Erythroblast (primary cell): ENCODE measurements at regions not wholly inside any gene's neighbourhood (a gene's known extent, or its start where the extent isn't known, plus 50 kb on each side); places are given as distances from the start of the nearest gene placed in this dataset.
A peak's percentile ranks its signal among the peaks of the same experiment; 100 is the strongest.
"Not testable (repeated sequence)": the region's sequence is repeated elsewhere in the genome, so short reads cannot be mapped to it uniquely, and the experiment has no call there.

Experiments
- DNase-seq, 2 experiments: peaks; one replicate each; lab custom pipeline; 2025; lab: John Stamatoyannopoulos, UW
- GATA1 ChIP-seq: IDR thresholded peaks from 2 replicates; pipeline ENCODE4 v1.6.1; 2011; ENCODE audit warnings: low read depth, mild to moderate bottlenecking, control low read depth, low read length, moderate library complexity
- POLR2A ChIP-seq: IDR thresholded peaks from 2 replicates; pipeline ENCODE4 v1.6.1; 2011; ENCODE audit warnings: mild to moderate bottlenecking, low read length

- no peak for DNase-seq
- TF ChIP-seq POLR2A: no peak
- no peak for TF ChIP-seq GATA1
Observed at GRCh38 chr7:106736123-106736507, 75.2 kb upstream of the CCDC71L start.

GRCh38 chr7:106736508-106737201 is 75.7 kb upstream of the CCDC71L start:
- no peak for TF ChIP-seq POLR2A
- no peak for TF ChIP-seq GATA1

GRCh38 chr7:106737202-106737562 is 76.2 kb upstream of the CCDC71L start:
- DNase-seq: peak; percentile 24 to 36
- no peak for TF ChIP-seq GATA1
- no peak for TF ChIP-seq POLR2A

More at GRCh38 chr7:106736508-106737201, 75.7 kb upstream of the CCDC71L start:
- DNase-seq: peak; percentile 71 to 80

GRCh38 chr7:106740806-106741205 is 79.8 kb upstream of the CCDC71L start:
- TF ChIP-seq POLR2A: no peak
- TF ChIP-seq GATA1: no peak
- DNase-seq: no peak

- TF ChIP-seq GATA1 (no peak), POLR2A (no peak)
Observed at GRCh38 chr7:106744563-106745091, 83.7 kb upstream of the CCDC71L start.

GRCh38 chr7:106747301-106747700 is 86.3 kb upstream of the CCDC71L start:
- DNase-seq: not testable (repeated sequence)

More at GRCh38 chr7:106744563-106745091, 83.7 kb upstream of the CCDC71L start:
- no peak for DNase-seq

- no peak for DNase-seq
- no peak for TF ChIP-seq GATA1
- no peak for TF ChIP-seq POLR2A
Observed at GRCh38 chr7:106747804-106748203, 86.8 kb upstream of the CCDC71L start.

GRCh38 chr7:106749165-106749564 is 88.2 kb upstream of the CCDC71L start:
- DNase-seq: no peak
- TF ChIP-seq POLR2A: no peak
- TF ChIP-seq GATA1: no peak

- no peak for DNase-seq
- no peak for TF ChIP-seq POLR2A
- TF ChIP-seq GATA1: no peak
Observed at GRCh38 chr7:106750773-106751172, 89.8 kb upstream of the CCDC71L start.

GRCh38 chr7:106752367-106752766 is 91.4 kb upstream of the CCDC71L start:
- no peak for DNase-seq
- TF ChIP-seq GATA1 (no peak), POLR2A (no peak)

- DNase-seq: not testable (repeated sequence)
Observed at GRCh38 chr7:106755024-106755423, 94.1 kb upstream of the CCDC71L start.

GRCh38 chr7:106755641-106756040 is 94.7 kb upstream of the CCDC71L start:
- TF ChIP-seq GATA1 (no peak), POLR2A (no peak)
- no peak for DNase-seq

- TF ChIP-seq POLR2A (no peak), GATA1 (no peak)
- no peak for DNase-seq
Observed at GRCh38 chr7:106756071-106756470, 95.1 kb upstream of the CCDC71L start.

GRCh38 chr7:106756884-106757283 is 95.9 kb upstream of the CCDC71L start:
- DNase-seq: no peak
- TF ChIP-seq POLR2A: no peak
- TF ChIP-seq GATA1: no peak

GRCh38 chr7:106757846-106758245 is 96.9 kb upstream of the CCDC71L start:
- TF ChIP-seq POLR2A (no peak), GATA1 (no peak)

GRCh38 chr7:106762845-106763244 is 101.9 kb upstream of the CCDC71L start:
- DNase-seq: not testable (repeated sequence)

More at GRCh38 chr7:106757846-106758245, 96.9 kb upstream of the CCDC71L start:
- no peak for DNase-seq
